GM12875 (cell line): ENCODE measurements at regions not wholly inside any gene's neighbourhood (a gene's known extent, or its start where the extent isn't known, plus 50 kb on each side); places are given as distances from the start of the nearest gene placed in this dataset.

ENCODE experiments used
- H3K4me3 ChIP-seq: one replicate; pipeline ENCODE4 v1.5.1; 2011; ENCODE audit warnings: low read depth, low read length, control low read depth
- CTCF ChIP-seq: IDR thresholded peaks from 2 replicates; pipeline ENCODE4 v1.5.1; 2011; ENCODE audit warnings: low read depth, mild to moderate bottlenecking, control low read depth, inconsistent platforms, low read length, moderate library complexity, borderline replicate concordance; ENCODE audit not compliant: insufficient read depth

DNA sequence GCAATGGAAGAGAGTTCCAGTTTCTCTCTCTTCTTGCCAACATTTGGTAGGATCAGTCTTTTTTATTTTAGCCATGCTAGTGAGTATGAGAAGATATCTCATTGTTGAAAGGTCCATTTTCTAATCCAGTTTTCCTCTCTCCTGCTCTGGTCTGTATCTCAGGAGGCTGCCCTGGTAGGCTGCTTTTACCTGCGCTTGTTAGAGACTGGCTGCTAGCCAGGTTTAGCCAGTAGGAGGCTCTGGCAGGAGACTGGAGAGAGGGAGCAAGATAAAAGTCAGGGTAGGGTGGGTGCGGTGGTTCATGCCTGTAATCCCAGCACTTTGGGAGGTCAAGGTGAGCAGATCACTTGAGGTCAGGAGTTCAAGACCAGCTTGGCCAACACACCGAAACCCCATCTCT, 68.6 kb upstream of the FOXP4 start:
- no peak overlapping the region for H3K4me3 ChIP-seq
- no peak for TF ChIP-seq CTCF

GRCh38 chr6:41483943-41484342, 62.2 kb upstream of the FOXP4 start:
- H3K4me3 ChIP-seq: no peak overlapping the region
- no peak for TF ChIP-seq CTCF

DNA sequence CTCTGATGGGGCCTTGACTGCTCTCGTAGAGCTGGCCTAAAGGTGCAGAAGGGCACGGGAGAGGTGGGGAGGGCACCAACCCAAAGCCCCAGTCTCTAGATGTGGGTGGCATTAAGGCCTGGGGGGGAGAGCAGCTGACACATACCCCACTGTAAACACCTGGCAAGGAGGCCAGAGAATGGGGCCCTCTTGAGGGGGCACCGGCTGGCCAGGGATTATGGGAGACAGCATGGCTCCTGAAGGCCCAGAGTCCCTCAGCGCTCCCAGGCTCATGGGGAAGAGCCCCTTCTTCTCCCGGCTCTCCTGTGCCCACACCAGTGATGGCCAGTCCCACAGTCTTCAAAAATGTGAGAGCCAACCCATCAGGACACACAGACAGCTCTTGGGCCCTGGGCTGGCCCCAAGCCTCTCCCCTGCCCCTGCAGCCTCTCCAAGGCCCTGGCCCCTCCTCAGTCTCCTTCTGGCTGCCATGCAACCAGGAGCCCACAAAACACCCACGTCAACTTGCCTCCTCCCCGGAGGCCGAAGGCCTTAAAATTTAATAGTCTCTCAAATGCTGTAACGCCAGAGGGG, 58.2 kb upstream of the FOXP4 start:
- no peak for TF ChIP-seq CTCF
- H3K4me3 ChIP-seq: no peak overlapping the region

GRCh38 chr6:41488433-41489119, 57.6 kb upstream of the FOXP4 start:
- no peak for TF ChIP-seq CTCF
- H3K4me3 ChIP-seq: no peak overlapping the region

DNA sequence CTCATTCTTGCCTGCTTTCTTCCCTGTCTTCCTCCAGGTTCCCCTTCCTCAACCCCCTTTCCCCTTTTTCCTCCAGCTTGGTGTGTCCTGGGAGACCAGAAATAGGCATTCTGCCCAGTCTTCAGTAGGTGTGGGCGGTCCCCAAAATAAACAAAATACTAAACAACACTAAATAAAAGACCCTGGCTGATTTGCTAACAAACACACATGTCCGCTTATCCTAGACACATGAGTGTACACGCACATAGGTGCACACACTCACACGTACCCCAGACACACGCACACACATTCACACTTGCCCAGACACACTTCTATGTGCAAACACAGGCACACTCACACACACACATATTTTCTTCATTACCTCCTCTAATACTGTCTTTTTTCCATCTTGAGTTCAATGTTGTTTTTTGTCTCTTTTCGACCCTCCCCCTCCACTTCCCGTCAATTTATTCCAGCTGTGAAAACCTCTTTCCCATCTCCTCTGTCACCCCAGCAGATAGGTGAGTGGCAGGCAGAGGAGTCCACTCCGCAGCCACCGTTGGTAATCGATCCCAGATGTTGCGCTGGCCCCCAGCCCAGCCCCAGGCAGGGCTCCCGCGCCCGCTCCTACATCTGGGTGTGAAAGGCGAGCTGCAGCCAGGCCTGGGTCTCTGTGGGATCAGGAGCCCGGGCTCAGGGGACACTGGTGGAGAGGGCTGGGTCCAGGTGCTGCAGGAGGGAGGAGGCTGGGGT, 56.9 kb upstream of the FOXP4 start:
- H3K4me3 ChIP-seq: no peak overlapping the region
- TF ChIP-seq CTCF: no peak

DNA sequence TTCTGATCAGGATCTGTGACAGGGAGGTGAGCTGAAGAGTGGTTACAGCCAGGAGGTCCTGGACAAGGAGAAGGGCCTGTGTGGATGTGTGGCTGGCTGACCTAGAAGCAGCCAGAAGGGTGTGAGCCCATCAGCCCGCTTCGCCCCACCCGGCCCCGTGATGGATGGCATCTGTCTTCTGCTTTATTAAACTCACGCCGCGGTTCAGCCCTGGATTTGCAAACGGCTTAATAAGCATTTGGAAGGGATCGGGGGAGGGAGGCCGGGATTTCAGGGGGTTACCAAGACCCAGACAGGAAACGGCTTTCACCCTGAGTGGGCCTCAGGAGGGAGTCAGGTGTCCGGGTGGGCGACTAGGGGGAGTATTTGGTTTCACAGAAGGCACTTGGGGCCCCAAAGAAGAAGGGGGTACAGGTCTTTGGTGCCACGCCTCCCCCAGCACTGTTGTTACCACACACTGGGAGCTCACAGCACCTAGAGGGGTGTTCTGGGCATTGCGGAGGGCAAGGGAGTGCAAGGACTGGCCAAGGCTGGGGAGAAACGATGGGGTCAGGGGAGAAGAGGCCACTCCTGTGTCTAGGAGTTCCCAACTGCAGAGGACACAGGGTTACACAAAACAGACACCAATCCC, 53.8 kb upstream of the FOXP4 start:
- TF ChIP-seq CTCF: no peak
- H3K4me3 ChIP-seq: no peak overlapping the region
